Brain microvascular endothelial cell (primary cell): ENCODE measurements at regions not wholly inside any gene's neighbourhood (a gene's known extent, or its start where the extent isn't known, plus 50 kb on each side); places are given as distances from the start of the nearest gene placed in this dataset.
A peak's percentile ranks its signal among the peaks of the same experiment; 100 is the strongest.

Source experiments
- DNase-seq: peaks from one replicate; pipeline ENCODE4 v3.0.0-alpha.2; 2020
- H3K27ac ChIP-seq: fragments of 250-450 bp; sonication (Bioruptor Pico); 2 replicates; pipeline ENCODE4 v1.5.1; 2020; ENCODE audit warnings: mild to moderate bottlenecking, moderate library complexity
- H3K27me3 ChIP-seq: fragments of 250-450 bp; sonication (Bioruptor Pico); replicated peaks from 2 replicates; pipeline ENCODE4 v1.5.1; 2020; ENCODE audit warnings: mild to moderate bottlenecking
- H3K36me3 ChIP-seq: fragments of 250-450 bp; sonication (Bioruptor Pico); replicated peaks from 2 replicates; pipeline ENCODE4 v1.5.1; 2020; ENCODE audit warnings: mild to moderate bottlenecking
- H3K4me3 ChIP-seq: 2 replicates; pipeline ENCODE4 v1.5.1; 2011; ENCODE audit warnings: low read depth, mild to moderate bottlenecking, control low read depth, low read length, moderate library complexity
- in situ Hi-C: cut with HindIII; loops from 2 replicates; pipeline ENCODE4 v1.10.0; 2017; ENCODE audit warnings: low sequenced_read_pairs, low pct_ligation_motif_present
- TF ChIP-seq, protein P1 (sequence below): IDR thresholded peaks from 2 replicates; pipeline ENCODE4 v1.5.1; 2011; ENCODE audit warnings: low read depth, mild to moderate bottlenecking, moderate library complexity, low read length, control low read depth, inconsistent platforms; ENCODE audit errors: missing control alignments

DNA sequence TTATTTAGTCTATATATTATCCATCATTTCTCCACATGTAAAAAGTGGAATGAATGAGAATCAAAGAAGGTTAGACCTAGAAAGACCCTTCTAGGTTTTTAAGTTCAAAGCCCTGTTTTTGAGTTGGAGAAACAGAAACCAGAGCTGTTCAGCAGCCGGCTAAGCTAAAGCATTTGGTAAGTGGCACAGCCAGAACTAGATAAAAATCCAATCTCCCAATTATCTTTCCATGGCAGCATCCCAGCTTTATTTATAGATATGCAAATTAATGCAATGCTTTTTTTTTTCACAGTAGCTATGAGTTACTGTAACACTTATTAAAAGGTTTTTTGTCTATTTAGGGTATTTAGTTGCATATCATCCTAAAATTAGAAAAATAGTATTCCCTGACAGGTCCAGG, 85.1 kb downstream of the NIBAN1 start:
- H3K27ac ChIP-seq: no peak overlapping the region
- no peak for DNase-seq
- H3K27me3 ChIP-seq: no peaks in the 10 kb centered on the region
- H3K36me3 ChIP-seq: no peaks in the 10 kb centered on the region
- in situ Hi-C loops: no loop called here
- no peak overlapping the region for H3K4me3 ChIP-seq
- TF ChIP-seq, protein P1, sequence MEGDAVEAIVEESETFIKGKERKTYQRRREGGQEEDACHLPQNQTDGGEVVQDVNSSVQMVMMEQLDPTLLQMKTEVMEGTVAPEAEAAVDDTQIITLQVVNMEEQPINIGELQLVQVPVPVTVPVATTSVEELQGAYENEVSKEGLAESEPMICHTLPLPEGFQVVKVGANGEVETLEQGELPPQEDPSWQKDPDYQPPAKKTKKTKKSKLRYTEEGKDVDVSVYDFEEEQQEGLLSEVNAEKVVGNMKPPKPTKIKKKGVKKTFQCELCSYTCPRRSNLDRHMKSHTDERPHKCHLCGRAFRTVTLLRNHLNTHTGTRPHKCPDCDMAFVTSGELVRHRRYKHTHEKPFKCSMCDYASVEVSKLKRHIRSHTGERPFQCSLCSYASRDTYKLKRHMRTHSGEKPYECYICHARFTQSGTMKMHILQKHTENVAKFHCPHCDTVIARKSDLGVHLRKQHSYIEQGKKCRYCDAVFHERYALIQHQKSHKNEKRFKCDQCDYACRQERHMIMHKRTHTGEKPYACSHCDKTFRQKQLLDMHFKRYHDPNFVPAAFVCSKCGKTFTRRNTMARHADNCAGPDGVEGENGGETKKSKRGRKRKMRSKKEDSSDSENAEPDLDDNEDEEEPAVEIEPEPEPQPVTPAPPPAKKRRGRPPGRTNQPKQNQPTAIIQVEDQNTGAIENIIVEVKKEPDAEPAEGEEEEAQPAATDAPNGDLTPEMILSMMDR: no peak

DNA sequence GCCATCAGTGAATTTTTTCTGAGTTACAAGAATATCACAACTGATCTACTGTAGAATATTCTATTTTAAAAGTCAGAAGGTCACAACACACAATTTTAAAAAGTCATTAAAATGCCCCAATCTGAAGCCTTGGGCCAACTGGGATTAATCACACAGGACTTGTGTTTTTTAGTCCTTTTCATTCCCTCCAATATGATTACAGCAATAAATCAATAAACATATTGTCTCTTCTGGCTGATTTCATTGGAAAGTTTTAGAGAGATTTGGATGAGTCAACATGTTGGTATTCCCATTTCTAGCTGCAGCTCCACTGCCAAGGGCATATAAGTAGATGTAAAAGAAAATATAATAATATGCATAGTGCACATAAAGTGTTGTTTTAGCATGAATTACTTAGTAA, 85.8 kb downstream of the NIBAN1 start:
- H3K27ac ChIP-seq: no peak overlapping the region
- H3K4me3 ChIP-seq: no peak overlapping the region
- no peaks in the 10 kb centered on the region for H3K27me3 ChIP-seq
- peak; percentile 39 for DNase-seq
- TF ChIP-seq, protein P1: no peak
- in situ Hi-C loops: no loop called here
- H3K36me3 ChIP-seq: no peaks in the 10 kb centered on the region

DNA sequence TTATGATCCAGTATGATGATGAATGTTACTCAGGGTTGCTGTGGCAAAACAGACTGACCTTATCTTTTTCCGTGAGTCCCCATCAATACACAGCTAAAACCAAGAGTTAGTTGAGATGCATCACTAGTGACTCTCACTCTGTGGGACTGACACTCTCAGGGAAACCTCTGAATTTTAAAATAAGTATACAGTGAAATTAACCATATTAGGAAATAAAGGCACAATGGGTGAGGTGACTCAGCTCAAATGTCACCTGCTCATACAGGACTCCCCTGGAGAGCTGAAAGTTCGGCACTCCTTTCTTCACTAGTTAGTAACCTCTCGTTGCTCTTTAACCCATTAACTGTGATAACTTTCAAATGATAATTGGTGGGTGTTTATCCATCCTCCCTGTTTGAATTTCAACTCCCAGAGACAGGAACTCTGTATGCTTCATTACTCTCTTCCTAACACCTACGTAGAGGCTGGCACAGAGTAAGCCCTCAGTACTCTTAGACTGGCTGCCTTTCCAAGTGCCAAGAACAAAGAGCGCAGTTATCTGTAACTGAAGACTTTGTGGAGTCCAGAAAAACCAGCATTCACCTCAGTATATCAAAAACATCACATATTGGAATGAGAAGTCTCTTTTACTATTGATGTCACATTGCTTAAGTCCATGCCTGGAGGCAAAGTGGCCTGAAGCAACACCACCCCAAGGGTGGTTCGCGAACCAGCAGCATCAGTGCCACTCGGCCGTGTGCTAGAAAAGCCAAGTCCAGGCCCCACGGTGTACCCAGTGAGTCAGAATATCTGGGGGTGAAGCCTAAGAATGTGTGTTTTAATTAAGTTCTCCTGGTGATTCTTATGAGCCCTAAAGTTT, 91.1 kb downstream of the NIBAN1 start:
- H3K36me3 ChIP-seq: no peaks in the 10 kb centered on the region
- in situ Hi-C loops: no loop called here

DNA sequence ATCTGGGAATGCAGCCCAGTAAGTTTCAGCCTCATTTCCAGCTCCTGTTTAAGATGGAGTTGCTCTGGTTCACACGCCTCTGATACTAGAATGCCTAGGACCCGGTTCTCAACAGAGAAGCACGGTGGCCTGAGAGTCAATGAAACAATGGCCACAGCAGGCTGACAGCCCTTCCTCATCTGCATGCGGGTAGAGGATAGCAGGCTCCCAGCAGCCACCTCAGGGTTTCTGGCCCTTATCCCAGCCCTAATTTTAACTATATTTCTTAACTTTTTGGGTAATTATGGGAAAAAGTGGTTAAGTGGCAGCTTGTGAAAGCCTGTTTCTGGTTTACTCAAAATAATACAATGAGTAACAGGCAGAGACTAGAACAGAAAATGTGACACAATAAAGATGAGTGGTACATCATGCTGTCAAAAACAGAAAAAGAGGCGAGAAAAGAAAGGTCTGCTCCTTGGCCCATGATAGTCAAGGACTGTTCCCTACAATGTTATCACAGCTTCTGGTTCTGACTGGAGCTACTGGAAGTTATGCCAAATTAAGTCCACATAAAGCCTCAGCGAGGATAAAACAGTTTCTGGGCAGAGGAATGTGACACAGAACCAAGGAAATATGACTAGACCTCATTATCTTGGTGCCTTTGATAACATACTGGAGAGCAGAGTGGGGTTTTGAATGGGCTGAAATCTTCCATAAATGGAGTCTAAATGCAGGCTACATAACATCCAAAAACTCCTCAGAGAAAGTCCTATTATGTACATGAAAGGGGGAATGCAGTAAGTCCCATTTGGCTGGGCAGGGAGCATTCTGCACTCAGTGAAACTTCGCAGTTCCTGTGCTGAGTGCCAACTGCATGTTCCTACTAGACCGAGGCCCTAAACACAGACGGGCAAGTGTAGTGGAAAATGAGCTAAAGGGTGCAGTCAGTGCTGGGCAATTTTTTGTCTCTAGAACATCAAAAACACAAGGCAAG, 92.1 kb downstream of the NIBAN1 start:
- no peaks in the 10 kb centered on the region for H3K27me3 ChIP-seq
- TF ChIP-seq, protein P1: no peak
- no peaks in the 10 kb centered on the region for H3K36me3 ChIP-seq
- peak overlapping the region; percentile 11 for H3K27ac ChIP-seq
- in situ Hi-C loops: no loop called here
- DNase-seq: peak; percentile 40
- H3K4me3 ChIP-seq: no peak overlapping the region

More for the DNA sequence above, 91.1 kb downstream of the NIBAN1 start:
- Histone ChIP-seq H3K27ac (no peak overlapping the region), H3K27me3 (no peaks in the 10 kb centered on the region), H3K4me3 (no peak overlapping the region)
- TF ChIP-seq, protein P1: no peak
- DNase-seq: no peak

DNA sequence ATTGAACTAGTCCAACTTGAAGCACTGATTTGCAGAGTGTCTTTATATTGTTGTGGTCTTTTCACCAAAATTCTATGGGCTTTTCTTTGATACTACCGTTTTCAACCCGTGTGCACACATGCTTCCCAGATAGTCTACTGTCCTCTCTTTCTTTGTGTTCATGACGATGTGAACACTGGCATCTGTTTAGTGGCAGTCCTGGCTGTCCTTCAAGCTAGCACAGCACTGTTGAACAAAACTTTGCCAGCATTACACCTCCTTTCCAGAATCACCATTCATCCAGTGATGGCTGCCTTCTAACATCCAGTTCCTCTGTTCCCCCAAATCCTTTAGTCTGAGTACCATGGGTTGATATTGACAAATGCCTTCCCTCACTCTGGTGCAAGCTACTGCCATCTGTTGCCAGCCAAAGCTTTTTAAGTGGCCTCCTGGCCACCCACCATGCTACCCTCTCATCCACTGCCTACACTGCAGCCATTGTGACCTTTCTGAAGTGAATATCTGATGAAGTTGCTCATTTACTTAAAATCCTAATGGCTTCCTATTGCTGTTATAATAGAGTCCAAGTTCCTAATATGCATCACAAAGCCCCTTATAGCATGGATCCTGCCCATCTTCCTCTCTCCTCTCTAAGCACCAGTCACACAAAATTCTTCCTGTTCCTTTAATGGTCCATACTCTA, 94.3 kb downstream of the NIBAN1 start:
- no peak for DNase-seq
- in situ Hi-C loops: no loop called here
- Histone ChIP-seq H3K4me3 (no peak overlapping the region), H3K36me3 (no peaks in the 10 kb centered on the region), H3K27ac (no peak overlapping the region), H3K27me3 (no peaks in the 10 kb centered on the region)
- TF ChIP-seq, protein P1: no peak
